ENCODE measurements at regions not wholly inside any gene's neighbourhood (a gene's known extent, or its start where the extent isn't known, plus 50 kb on each side); places are given as distances from the start of the nearest gene placed in this dataset.
A peak's percentile ranks its signal among the peaks of the same experiment; 100 is the strongest.

DNA sequence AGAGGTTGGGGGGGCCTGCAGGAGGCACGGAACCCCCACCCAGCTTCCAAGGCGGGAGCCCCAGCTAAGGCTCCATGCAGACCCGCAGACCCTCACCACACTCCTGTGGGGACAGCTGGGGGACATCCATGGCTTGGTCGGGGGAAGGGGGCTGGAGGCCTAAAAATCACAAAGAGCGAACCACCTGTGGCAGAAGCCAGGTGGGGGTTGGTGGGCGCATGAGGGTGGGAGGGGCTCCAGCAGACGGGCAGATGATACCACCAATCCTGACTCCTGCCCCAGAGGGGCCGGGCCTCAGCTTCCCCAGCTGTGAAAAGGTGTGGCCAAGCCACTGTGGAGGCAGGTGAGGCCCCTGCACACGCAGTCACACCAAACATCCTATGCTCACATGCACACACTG is 111.6 kb downstream of the FAM53A start:
- no peak for DNase-seq

DNA sequence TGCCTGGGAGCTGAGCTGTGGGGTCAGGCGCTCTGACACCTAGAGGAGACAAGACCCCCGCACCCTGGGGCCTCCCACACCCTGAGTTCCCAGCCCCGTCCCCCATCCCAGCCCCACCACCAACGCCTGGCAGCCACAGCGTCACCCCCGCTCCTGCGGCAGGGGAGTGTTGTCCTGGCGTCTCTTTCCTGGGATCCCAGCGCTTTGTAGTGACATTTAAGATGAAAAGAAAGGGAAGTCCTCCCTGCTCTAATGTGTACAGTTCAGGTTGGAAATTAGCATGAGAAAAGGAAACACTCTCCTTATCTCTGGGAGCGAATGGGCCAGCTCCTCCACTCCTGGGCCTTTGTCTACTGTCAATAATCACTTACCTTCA is 112.1 kb downstream of the FAM53A start:
- no peak for DNase-seq

DNA sequence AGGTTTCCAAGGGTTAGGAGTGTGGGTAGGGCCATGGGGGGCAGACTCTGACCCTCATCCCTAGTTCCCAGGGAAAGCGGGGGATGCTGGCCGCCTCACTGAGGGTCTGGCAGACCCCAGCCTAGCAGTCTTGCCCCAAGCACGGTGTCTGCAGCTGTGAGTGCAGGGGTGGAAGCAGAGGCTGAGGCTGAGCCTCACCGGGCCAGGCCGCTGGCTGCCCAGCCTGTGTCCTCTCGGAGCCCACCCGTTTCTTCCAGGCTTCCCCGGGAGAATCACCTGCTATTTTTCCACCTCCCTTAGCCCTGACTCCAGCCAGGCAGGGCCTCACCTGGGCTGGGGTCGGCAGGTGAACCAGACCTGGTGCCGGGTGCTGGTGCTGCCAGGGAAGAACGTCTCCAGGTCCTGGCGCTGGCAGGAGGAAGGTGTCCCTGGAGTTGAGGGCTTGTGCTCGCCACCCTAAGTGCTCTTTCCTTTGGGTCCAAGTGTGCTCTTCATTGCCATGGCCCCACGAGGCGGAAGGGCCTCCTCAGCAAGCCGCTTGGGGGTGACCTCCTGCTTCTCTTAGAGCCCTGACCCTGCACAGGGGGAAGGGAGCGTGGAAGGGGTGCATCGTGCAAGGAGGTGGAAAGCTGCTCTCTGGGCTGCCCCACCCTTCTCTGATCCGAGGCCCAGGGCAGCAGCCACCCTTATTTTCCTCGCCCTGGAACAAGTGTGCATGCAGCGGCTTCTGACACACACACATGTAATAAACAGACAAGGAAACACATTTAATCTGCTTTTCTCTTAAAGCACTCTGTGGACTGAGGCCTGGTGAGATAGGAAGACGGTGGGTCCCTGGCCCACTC is 112.7 kb downstream of the FAM53A start:
- no peak for DNase-seq

DNA sequence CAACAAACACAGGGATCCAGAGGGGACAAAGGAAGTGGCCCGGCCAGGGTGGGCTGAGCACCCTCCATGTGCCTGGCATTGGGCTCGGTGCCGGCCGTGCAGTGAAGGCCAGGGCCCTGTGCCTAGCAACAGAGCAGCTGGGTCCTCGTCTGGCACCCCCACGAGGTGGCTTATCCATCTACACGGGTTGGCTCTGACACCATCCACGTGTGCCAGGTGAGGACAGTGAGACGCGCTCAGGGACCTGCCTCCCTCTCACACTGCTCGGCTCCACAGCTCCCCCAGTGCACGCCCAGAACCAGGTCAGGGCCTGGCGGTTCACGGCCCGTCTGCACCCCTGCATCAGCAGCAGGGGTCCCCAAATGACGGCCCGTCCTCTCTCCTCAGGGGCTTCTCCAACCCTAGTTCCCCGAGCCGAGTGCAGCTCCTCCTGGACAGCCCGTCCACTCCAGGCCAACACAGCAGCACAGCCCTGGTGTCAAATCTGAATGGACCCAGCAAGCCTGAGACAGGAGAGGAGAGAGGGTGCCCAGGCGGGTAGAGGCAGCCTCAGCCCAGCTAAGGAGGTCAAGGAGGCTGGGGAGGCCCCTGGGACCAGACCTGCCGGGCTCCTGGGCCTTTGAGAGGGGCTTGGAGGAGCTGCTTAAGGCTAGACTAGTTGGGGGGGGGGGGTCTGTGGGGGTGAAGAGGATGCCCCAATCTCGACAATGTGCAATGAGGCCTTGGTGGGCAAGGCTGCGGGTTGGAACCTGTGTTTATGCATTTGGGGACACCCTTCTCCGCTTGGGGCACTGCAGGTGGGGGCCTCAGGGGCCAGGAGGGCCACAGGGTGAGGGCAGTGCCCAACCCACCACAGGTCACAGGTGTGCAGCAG is 113.6 kb downstream of the FAM53A start:
- no peak for DNase-seq

DNA sequence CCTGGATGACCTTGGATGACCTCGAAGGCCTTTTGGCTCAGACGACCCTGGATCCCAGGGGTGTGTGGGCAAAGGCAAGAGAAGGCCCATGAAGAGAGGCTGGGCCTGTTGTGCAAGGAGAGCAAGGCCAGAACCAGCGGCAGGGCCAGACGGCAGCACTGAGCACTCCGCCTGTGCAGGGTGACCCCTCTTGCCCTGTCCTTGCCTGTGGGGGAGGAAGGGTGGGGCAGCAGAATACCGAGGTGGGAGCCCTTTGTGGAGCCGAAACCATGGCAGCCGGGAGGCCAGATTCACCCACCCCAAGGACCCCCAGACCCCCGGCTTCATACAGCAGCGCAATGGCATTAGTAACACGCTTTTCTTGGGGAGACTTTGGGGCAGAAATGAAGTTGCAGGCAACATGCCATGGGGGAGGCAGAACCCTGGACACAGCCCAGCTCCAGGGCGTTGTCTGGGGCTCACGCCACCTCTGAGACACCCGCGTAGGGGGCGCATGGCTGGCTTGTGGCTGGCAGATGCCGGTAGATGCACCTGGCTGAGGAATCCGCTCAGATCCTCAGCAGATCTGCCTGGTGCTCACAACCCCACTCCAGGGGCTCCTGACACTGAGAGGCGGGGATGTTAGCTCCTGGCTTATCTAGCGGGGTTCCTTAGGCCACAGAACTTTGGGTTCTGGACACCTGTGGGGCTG is 114.5 kb downstream of the FAM53A start:
- no peak for DNase-seq

DNA sequence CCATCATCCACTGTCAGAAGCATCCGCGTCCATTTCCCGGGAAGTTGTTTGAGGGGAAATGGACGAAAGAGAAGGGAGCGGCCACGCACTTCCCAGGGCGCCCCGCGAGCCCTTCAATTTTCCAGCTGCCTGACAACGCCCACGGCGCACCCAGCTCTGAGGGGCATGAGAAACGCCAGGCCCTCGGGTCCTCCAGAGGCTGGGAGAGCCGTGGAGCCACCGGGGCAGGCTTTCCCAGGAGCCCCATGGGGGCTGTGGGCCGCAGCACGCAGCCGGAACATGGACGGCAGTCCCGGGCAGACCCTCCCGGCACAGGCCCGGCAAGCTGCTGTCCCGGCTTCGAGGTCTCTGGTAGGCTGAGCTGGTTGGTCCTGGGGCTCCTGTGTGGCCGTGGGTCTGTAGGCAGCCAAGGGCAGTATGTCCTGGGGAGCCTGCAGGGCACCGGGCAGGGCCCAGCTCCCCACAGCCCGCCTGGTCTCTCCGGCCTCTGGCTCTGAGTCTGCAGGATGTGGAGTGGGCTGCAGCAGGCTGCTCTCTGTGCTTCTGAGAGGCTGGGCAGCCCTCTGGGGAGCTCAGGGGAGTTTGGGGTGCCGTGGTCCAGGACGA is 115.2 kb downstream of the FAM53A start:
- DNase-seq, result no peak

DNA sequence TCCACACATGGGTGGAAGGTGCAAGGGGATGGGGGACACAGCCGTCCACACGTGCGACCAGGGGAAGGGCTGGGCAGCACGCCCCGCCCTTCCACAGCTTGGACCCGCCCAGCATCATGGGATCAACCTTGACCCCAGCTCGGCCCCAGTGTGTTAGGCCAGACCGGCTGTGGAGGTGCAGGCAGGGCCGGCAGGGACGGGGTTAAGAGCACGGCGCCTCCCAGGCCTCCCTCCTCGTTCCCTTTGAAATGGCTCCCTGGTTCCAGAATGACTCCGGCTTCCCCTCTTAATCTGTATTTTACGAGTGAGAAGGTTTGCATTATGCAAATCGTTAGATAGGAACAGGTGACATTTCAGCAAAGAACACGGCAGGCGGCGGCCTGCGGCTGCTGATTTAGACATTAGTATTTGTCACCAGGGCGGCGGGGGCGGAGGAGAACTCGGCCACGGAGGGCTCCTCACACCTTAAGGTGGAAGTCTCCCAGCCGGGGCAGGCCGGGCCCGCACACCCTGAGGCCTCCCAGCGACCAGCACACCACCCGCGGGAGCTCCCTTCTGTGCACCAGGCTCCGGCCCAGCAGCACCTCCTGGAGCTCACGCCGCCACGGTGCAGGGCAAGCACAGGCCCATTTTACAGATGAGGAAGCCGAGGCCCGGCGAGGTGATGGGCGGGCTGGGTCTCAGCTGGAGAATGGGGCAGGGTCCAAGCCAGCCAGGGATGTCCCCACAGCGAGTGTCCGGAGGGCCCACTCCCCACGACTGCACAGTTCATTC is 116.1 kb downstream of the FAM53A start:
- DNase-seq, result peak; percentile 38

DNA sequence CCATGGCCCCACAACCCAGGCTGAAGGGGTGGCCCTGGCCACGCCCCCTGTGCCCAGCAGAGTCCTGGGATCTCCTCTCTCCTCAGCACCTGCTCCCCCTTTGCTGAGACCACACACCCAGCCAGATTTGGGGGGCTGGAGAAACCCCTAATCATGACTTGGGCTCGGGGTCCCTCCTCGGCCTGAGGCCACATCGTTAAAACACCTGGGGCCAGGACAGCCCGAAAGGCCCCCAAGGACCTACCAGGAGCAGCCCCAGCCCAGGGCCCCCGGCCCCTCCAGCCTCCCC is 116.7 kb downstream of the FAM53A start:
- DNase-seq, result no peak

DNA sequence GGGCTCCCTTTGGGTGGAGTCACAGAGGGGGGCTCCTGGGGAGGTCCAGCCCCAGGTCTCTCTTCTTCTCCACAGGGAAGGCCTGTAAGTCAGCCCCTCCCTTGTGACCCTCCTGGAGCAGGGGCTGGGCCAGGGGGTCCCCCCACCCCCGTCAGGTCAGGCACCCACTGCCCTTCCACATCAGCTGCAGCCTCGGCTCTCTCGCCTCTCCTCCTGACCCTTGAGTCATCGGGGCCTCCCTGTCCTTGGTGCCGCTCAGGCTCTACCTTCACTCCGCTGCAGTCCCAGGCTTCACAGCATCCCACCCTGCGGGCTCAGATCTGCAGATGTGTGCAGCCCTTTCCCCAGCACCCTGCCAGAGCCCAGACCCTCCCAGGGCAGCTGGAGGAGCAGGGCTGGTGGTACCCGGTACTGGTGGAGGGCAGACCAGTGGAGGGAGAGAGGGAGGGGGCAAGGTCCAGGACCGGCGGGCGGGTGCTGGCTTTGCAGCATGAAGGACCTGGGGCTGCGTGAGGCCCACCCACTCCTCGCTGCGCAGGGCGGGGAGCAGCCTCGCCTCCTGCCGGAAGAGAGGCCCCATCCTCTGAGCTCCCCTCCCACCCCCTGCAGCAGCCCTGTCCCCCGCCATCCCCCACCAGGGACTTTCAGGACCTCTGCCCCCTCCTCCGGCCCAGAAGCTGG is 117.1 kb downstream of the FAM53A start:
- no peak for DNase-seq

DNA sequence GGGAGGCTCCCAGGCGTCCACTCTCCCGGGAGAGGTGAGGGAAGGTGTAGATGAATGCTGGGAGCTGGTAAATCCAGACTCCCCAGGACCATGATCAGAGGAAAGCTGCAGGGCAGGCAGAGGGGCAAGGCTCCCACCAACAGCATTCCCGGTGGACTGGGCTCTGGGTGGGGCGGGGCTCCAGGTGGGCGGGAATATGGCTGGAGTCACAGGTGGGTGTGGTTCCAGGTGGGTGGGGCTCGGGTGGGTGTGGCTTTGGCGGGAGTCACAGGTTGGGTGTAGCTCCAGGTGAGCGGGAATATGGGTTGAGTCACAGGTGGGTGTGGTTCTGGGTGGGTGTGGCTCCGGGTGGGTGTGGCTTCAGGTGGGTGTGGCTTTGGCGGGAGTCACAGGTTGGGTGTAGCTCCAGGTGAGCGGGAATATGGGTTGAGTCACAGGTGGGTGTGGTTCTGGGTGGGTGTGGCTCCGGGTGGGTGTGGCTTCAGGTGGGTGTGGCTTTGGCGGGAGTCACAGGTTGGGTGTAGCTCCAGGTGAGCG is 117.7 kb downstream of the FAM53A start:
- peak; percentile 48 for DNase-seq

DNA sequence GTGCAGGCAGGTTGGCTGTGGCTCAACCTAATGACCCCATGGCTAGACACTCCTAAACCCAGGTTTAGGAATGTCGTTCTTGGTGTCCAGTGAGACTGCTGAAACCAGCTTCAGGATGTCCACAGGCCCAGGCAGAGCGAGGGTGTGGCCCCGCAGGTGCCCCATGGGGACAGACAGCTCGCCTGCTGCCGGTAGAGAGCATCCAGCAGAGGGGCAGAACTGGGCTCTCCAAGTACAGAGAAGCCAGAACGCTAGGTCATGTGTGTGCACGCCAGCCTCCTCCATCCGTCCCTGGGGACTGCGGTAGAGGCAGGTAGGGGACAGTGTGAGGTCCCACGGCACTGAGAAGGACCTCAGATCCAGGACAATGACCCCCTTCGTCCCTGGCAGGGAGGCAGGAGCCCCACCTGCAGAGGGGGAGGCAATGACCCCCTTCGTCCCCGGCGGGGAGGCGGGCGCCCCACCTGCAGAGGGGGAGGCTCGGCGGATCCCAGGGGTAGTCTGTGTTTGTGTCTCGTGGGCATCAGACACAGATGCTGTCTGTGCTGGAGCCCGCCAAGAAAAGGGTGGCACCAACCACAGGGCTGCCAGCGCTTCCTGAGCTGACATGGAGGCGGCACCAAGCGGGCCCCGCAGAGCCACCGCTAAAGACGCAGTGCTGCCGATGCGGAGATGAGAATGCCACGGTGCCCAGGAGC is 118.4 kb downstream of the FAM53A start:
- no peak for DNase-seq

DNA sequence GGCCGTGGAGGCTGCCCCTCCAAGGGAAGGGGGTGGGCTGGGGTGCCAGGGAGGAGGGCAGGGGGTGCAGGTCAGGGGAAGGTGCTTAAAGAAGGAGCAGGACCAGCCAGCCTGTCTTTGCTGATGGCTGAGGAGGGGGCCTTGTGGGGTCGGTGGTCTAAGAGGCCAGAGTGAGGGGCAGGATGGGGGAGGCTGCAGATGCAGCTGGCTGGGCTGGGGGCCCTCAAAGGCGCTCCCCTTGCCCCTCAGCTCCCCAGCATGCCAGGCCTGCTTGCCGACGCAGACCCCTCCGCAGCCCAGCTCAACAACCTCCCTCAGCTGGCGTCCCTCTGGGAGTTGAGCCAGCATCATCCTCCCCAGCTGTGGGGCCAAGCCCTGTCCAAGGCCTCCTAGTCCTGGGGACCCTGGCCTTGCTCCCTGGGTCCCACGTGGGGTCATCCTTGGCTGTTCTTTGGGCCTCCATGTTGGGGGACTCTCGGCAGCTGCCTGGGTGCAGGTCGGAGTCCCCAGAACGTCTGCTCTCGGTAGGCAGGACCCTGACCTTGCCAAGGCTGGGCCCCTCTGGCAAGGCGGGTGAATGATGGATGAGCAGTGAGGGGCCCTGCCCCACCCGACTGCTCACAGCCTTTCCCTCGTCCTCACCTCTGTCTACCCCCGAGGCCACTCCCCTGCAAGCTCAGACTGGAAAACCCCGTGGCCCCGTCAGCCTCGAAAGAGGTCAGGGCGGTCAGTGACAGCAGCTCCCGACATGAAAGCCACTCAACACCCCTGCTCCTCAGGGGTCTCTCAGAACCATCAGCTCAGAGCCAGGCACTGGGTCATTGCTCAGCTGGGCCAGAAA is 119.4 kb downstream of the FAM53A start:
- no peak for DNase-seq

DNA sequence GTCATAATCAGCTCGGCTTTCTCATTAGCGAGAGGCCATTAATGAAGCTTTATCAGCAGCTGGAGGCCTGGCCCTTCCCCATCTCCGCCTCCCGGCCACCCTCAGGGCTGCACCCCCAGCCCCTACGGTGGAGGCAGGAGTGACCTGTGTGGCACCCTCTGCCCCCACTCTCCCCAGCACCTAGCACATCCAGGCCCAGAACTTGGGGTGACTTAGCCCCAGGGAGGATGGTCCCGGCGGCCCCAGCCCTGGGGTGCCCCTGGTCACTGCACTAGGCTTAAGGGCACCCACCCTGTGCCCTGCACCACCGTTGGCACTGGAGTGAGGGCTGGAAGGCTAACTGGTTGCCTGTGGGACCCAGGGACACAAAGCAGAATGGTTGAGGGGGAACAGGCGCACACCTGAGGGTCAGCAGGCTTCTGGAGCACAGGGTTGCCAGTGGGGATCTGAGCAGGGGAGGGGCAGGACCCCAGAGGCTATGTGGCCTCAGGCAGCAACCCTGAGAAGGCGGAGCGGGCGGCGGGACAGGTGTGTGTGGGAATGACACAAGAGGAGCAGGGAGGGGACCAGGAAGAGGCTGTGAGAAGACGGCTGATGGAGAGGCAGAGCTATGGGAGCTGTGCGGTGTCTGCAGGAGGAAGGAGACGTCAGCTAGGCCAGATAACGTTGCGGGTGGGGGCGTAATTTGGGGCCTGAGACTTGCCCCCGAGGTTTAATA is 120.2 kb downstream of the FAM53A start:
- DNase-seq, result no peak

DNA sequence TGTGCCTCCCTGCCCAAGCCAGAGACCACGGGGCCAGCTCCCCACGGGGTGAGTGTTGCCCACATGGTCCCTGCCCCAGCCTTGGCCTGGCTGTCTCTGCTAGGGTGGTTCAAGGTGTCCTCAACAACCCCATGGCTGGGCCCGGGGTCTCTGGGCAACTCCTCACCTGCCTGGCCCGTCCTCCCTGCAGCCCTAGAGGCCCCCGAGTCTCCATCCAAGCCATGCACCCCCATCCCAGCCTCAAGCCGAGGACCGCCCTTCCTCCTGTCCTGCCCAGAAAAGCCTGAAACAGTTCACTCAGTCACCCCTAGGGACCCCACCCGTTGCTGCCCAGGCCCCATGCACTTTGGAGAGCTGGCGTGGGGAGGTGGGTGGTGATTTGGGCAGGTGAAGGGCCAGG is 120.9 kb downstream of the FAM53A start:
- DNase-seq, result no peak

DNA sequence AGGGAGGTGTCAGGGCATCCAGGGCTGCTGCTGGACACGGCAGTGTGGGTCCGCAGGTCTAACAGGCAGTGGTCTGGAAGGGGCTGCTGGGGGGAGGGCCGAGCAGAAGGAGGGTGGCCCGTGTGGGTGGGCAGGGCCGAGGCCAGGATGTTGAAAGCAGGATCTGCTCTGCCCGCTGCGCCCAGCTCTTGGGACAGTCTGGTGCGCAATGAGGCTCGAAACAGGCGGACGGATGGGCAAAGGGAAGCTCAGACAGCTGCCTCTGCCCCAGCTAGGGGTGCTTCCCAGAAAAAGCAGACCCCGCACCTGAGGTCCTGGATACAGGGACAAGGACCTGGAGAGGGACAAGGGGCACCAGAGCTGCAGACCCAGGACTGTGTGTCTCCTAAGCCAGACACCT is 121.3 kb downstream of the FAM53A start:
- no peak for DNase-seq

DNA sequence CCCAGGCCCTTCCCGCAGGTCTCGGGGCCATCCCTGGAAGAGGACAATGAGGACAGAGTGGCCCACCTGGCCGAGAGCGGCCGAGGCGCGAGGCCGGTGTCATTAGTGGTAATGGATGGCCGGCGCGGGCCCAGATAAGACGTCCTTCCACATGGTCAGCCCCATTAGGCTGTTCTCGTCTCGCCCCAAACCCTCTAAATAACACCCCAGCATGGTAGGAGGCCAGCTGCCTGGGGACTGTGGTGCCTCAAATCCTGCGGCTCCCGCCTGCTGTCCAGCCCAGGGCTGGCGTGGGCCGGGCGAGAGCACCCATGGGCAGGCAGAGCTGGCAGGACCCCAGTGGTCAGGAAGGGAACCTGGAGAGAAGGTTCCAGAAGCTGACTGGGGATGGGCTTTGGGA is 121.7 kb downstream of the FAM53A start:
- DNase-seq, result no peak

DNA sequence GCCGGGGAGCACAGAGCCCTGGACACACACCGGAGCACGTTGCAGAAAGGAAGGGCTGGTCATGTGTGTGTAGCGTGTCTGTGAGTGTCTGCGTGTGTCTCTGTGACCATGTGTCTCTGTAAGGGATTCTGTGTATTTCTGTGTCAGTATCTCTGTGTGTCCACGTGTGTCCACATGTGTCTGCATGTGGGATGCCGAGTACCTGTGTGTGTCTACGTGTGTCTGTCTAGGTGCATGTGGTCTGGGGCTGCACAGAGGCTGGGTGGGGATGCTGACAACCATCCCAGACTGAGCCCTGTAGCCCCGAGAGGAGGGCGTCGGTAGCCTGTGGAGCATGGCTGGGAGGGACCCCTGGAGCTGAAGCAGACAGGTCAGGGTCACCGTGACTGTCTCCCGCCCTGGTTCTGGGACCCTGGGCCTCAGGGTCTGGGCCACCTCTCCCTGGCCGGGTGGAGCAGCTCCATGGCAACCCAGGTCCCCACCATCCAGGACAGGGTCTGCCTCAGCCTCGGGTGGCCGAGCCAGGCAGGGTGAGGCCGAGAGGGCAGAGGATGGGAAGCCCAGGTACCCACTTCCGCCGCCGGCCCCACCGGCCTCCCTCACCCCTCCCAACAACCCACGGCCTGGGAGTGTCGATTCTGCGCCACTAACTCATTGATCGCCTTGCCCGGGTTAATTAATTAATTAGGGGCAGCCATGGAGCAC is 122.7 kb downstream of the FAM53A start:
- DNase-seq, result no peak

DNA sequence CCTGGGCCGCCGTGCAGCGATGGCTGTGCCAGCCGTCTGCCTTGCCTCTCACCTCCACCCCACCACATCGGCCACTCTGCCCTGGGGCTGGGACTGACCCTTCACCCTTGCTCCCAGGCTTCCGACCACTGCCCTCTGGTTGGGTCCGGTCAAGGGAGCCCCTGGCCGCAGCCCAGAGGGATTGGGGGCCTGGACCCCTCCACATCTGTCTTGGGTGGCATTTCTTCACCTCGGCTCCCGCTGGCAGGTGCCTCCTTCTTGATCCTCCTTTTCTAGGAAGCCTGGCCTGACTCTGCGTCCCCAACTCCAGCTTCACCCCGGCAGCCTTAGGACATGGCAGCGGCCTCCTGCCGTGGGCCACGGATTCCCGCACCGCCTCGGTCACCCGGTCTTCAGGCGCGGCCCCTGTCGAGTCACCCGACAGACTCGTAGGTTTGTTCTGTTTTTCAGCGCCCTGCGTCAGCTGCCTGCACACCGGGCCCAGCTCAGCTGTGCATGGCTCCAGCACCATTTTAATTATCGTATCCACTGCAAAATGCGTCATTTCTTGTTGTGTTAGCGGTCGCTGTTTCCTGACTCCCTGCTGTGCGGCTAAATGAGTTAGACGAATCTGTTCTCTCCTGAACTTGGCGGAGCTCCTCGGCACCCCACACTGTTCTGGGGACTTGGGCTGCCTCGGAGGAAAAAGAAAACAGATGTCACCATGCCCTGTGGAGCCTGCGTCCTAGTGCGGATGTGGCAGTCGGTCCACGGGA is 124.0 kb downstream of the FAM53A start:
- peak; percentile 38 for DNase-seq

All from DMS53 (cell line).